Ectodermal cell (in vitro differentiated cells): ENCODE measurements at regions not wholly inside any gene's neighbourhood (a gene's known extent, or its start where the extent isn't known, plus 50 kb on each side); places are given as distances from the start of the nearest gene placed in this dataset.

Source experiments
- H3K27ac ChIP-seq: 2 replicates; pipeline ENCODE4 v1.7.0; 2013; ENCODE audit warnings: mild to moderate bottlenecking, low read depth, low read length; ENCODE audit not compliant: insufficient read depth, poor library complexity, severe bottlenecking
- H3K27me3 ChIP-seq: 2 replicates; pipeline ENCODE4 v1.7.0; 2013; ENCODE audit warnings: mild to moderate bottlenecking, low read length; ENCODE audit not compliant: insufficient read depth, control insufficient read depth, poor library complexity, severe bottlenecking
- H3K36me3 ChIP-seq: one replicate; pipeline ENCODE4 v1.7.0; 2013; ENCODE audit warnings: low read length; ENCODE audit not compliant: control insufficient read depth, insufficient read depth
- H3K4me1 ChIP-seq: one replicate; pipeline ENCODE4 v1.7.0; 2013; ENCODE audit warnings: low read length; ENCODE audit not compliant: control insufficient read depth, insufficient read depth
- H3K4me3 ChIP-seq: 2 replicates; pipeline ENCODE4 v1.7.0; 2013; ENCODE audit warnings: low read depth, low read length, control low read depth; ENCODE audit not compliant: insufficient read depth
- H3K9me3 ChIP-seq: 2 replicates; pipeline ENCODE4 v1.7.0; 2013; ENCODE audit warnings: mild to moderate bottlenecking, low read length, moderate library complexity; ENCODE audit not compliant: control insufficient read depth
- WGBS, 2 experiments: methylation state at CpG; one replicate each; pipeline ENCODE4 v1.1.7; 2013; ENCODE audit warnings: missing lambda C conversion rate in 2 of 2; 5-methylcytosine and 5-hydroxymethylcytosine counted together

DNA sequence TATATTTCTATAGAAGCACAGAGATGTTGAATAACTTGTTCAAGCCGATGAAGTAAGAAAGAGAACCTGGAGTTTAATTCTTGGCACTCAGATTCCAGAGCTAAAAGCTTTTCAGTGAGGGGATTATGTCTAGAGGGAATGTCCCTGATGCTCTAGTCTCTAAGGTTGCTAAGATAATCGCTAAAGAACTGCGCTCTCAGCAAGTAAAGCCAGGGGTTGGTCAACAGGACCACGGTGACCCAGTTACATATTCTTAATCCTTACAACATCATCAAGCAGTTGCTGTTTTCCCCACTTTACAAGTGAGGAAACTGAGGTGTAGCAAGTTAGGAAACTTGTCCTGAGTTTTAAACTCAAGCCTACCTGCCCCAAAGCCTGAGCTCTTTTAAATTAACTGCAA, 110.8 kb downstream of the DAD1 start:
- peaks cover 30% of the 10 kb centered on the region for H3K4me1 ChIP-seq
- H3K36me3 ChIP-seq = no peaks in the 10 kb centered on the region
- H3K27me3 ChIP-seq = no peaks in the 10 kb centered on the region
- no peak overlapping the region for H3K27ac ChIP-seq
- 86 to 88% methylated on average over 4 of the region's 4 CpGs for WGBS, 2 experiments
- H3K9me3 ChIP-seq = no peaks in the 10 kb centered on the region
- no peak overlapping the region for H3K4me3 ChIP-seq

DNA sequence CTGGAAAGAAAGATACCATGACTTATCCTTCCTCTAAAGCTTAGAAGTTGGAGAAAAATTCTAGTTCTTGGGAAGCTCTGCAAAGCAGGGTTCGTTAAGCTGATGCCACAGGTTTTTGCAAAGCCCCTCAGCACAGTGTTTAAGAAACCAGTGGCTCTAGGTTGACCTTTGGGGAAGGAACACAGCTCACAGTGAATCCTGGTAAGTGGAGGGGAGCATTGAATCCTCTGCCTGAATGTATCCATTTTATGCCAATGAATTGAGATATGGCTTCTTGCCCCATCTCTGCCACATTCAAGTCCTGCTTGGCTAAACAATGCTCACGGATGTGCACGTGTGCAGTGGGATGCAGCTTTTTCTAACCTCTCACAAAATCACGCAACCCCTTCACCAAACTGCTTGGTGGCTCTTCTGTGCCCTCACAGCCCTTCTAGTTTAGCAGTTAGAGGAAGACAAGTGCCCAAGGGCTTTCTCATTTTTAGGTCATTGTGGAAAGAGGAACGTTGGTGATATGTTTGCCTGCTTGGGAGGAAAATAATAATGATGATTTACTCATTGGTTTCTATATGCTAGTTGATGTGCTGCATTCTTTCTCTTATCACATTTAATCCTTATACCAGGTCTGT, 111.3 kb downstream of the DAD1 start:
- Histone ChIP-seq H3K4me1 (peaks cover 29% of the 10 kb centered on the region), H3K27me3 (no peaks in the 10 kb centered on the region), H3K27ac (no peak overlapping the region), H3K4me3 (no peak overlapping the region), H3K9me3 (no peaks in the 10 kb centered on the region), H3K36me3 (no peaks in the 10 kb centered on the region)
- 91 to 93% methylated on average over 5 of the region's 5 CpGs for WGBS, 2 experiments

DNA sequence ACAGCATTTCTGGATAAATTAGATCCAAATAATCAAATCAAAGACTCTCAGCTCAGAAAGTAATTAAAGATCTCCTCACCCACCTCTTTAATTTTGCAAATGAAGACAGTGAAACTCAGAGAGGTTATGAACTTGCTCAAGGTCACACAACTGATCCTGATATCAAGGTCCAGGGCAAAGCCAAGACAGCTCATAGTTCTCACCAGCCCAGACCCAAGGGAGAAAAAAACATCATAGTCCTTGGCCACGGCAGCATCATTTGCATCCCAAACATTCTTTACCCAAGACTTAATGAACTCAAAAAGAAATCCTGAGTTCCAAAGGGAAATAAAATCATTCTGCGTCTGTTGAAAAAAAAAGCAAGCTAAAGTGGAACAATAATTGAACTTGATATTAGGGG, 112.1 kb downstream of the DAD1 start:
- Histone ChIP-seq H3K4me1 (peaks cover 22% of the 10 kb centered on the region), H3K27me3 (no peaks in the 10 kb centered on the region), H3K9me3 (no peaks in the 10 kb centered on the region), H3K27ac (no peak overlapping the region), H3K36me3 (no peaks in the 10 kb centered on the region), H3K4me3 (no peak overlapping the region)
- WGBS, 2 experiments = 64 to 93% methylated on average over 2 of the region's 2 CpGs

DNA sequence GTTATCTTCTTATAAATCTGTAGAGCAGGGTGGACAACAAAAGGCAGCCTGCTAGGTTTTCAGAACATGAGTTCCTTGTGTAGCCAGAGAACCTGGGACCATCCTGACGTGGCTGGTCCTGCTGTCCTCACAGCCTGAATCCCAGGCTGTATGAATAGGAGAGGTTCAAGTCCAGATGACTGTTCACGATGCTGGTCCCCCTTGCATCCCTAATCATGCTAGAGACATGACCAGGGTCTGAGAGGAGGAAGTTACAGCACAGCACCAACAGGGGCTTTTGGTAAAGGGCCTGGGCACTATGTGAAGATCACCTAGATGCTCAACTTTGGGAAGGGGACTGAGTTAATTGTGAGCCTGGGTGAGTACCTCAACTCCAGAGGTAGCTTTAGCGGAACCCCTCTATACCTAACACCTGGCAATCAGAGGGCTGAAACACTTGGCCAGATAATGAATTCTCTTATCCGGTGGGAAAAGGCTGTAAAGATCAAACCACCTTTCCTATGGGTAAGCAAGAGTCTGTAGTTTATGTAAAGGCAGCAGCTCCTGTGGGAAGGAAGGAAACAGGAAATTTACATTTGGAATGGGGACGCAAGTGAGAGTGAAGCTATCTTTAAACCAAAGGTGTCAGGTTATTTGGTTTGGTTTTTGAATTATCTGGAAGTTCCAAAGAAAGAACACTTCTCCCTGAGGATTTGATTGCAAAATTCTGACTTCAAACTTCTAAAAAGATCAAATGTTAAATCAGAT, 112.8 kb downstream of the DAD1 start:
- Histone ChIP-seq H3K27ac (no peak overlapping the region), H3K4me1 (peaks cover 17% of the 10 kb centered on the region), H3K9me3 (no peaks in the 10 kb centered on the region), H3K27me3 (no peaks in the 10 kb centered on the region), H3K4me3 (no peak overlapping the region), H3K36me3 (no peaks in the 10 kb centered on the region)
- WGBS, 2 experiments = 82 to 89% methylated on average over 5 of the region's 5 CpGs

DNA sequence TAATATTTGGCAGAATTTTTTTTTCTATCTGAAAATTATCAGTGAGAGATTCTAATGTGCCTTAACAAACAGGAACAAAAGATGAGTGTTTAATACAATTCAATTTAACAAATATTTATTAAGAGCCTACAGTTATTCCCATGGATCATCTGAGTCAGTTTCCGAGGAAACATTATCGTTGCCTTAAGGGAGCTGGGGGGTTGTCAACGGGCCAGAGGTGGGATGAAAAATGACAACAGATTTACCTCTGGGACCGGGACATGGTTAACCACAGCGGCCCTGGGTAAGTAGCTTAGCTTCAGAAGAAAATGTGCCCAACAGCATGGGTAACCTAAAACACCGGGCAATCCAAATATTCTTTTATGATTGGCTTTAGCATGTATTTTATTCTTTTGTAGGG, 113.6 kb downstream of the DAD1 start:
- H3K4me3 ChIP-seq = no peak overlapping the region
- no peaks in the 10 kb centered on the region for H3K36me3 ChIP-seq
- H3K4me1 ChIP-seq = peaks cover 17% of the 10 kb centered on the region
- no peaks in the 10 kb centered on the region for H3K9me3 ChIP-seq
- WGBS, 2 experiments = 93 to 96% methylated on average over 6 of the region's 6 CpGs
- H3K27me3 ChIP-seq = no peaks in the 10 kb centered on the region
- no peak overlapping the region for H3K27ac ChIP-seq

DNA sequence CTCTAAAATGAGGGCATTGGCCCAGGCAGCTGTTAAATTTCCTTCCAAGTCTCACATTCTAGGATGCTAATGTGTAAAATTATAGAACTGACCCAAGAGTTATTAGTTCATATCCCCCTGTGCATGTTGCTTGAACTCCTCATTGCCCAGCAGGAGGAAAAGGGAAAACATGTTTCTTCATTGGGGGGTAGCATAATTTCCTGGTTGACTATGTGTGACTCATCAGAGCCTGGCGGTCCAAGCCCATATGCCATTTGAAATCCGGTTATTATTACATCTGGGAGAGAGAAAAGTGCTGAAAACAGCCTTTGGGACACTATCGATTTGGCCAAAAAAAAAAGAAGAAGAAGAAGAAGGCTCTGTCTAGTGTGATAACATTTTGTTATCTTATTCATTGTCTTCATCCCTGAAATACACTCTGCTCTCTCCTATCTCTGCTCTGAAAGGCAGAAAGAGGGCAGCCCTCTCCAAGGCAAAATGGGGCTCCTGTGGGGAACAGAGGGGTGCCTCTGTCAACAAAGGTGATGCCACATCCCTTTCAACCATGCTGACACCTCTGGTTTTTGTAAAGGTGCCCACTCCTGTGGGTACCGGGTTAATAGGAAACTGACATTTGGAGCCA, 114.2 kb downstream of the DAD1 start:
- no peaks in the 10 kb centered on the region for H3K9me3 ChIP-seq
- no peaks in the 10 kb centered on the region for H3K27me3 ChIP-seq
- peaks cover 12% of the 10 kb centered on the region for H3K4me1 ChIP-seq
- no peak overlapping the region for H3K4me3 ChIP-seq
- no peak overlapping the region for H3K27ac ChIP-seq
- no peaks in the 10 kb centered on the region for H3K36me3 ChIP-seq
- WGBS, 2 experiments = 92 to 94% methylated on average over 4 of the region's 4 CpGs

DNA sequence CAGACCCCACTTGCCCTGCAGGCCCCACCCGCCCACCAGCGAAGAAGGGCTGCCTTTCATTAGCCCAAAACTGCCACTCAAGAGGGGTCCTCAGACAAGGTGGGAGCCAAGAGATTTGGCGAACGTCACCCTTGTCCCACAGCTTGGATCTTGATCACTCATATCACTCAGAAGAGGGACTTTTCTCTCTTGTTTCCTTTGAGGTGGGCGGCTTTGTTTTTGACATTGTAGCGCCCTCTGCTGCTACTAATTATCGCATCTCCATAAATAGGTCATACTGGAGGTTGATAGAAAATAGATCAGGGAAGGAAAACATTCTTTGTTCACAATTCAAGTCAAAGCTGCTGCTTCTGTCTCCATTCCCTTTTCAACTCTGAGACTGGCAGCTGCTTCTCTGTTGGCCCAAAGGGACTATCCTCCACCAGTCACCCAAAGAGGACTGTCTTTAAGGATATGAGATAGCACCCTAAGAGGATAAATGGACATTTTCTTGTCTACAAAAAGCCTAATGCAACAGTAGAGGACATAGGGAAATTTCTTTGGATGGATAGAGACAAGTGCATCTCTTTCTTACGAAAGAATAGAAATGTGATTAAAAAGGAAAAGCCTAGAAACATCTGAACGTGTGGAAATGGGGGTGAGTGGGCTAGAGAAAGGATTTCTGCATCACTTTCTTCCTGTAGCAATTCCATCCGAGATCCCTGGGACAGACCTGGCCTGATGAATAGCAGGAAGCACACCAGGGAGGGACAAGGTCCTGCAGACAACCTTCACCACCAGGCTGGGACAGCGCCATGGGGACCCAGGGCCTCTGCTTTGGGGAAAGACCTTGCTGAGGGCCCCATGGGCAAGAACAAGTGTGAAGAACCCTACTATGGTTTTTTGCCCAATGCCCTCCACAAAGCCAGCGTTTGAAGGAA, 115.8 kb downstream of the DAD1 start:
- no peaks in the 10 kb centered on the region for H3K9me3 ChIP-seq
- H3K4me1 ChIP-seq = no peaks in the 10 kb centered on the region
- no peak overlapping the region for H3K4me3 ChIP-seq
- no peak overlapping the region for H3K27ac ChIP-seq
- H3K36me3 ChIP-seq = no peaks in the 10 kb centered on the region
- 61 to 62% methylated on average over 11 to 12 of the region's 12 CpGs for WGBS, 2 experiments
- no peaks in the 10 kb centered on the region for H3K27me3 ChIP-seq

DNA sequence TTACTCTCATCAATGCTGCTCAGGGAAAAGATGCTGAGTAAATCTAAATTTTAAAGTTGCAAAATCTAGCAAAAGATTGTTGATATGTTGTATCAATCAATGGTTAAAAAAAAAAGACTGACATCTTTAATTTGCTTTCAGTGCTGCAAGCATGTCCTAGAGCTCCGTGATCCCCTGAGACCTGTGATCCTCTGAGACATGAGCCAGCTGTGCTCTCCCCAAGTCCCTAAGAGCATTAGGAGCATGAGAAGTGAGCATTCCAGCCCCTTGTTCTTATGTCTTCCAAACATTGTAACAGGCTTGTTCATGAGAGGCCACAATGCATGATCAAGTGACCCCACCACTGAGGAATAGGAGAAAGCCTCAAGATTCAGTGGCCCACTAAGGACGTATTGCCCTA, 116.6 kb downstream of the DAD1 start:
- Histone ChIP-seq H3K9me3 (no peaks in the 10 kb centered on the region), H3K36me3 (no peaks in the 10 kb centered on the region), H3K27me3 (no peaks in the 10 kb centered on the region), H3K27ac (no peak overlapping the region), H3K4me1 (no peaks in the 10 kb centered on the region), H3K4me3 (no peak overlapping the region)
- WGBS, 2 experiments = 81 to 84% methylated on average over 2 of the region's 2 CpGs

DNA sequence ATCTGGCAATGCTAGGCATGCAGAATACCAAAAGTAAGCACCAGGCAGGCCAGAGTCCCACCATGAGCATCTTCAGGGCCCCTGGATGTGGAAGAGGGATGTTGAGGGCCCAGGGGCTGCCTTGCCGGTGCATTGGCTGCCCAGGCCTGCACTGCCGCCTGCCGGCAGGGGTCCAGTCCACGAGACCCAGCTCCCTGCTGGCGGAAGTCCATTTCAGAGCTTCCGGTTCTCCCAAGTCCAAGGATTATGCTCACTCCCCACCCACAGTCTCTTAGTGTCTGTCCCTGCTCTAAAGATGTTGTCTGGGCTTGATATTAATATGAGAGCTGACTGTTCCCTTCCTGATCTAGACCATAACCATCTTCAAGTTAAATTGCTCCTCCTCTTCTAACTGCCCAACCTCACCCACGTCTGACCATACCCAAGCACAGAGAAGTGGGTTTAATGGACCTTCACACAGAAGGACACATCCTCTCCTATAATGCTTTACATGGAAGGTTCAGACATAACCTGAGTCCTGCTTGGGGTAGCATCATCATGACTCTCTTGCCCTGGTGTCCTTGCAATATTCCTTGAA, 117.4 kb downstream of the DAD1 start:
- Histone ChIP-seq H3K36me3 (no peaks in the 10 kb centered on the region), H3K4me1 (peaks cover 3% of the 10 kb centered on the region), H3K9me3 (no peaks in the 10 kb centered on the region), H3K27ac (no peak overlapping the region), H3K4me3 (no peak overlapping the region), H3K27me3 (no peaks in the 10 kb centered on the region)
- WGBS, 2 experiments = 58 to 61% methylated on average over 7 of the region's 7 CpGs
